ENCODE measurements at regions not wholly inside any gene's neighbourhood (a gene's known extent, or its start where the extent isn't known, plus 50 kb on each side); places are given as distances from the start of the nearest gene placed in this dataset.

DNA sequence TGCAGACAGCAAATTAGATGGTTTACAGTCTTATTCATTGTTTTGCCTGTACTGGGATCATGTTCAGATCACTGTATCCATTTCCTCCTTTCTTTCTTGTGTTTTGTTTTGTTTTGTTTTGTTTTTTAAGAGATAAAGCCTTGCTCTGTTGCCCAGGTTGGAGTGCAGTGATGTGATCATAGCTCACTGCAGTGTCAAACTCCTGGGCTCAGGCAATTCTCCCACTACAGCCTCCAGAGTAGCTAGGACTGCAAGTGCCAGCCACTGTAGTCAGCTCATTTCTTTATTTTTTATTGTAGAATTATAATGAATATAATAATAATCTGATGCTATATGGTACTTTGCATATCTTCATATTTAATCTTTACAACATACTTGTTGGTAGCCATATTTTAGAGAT is 403.7 kb upstream of the B3GALT2 start:
- no peak overlapping the region for H3K4me2 ChIP-seq (ENCODE audit: control insufficient read depth, insufficient read depth)
- H2AFZ ChIP-seq (ENCODE audit: control insufficient read depth, low read depth, low read length) = no peak overlapping the region
- ChIA-PET SMC1A (ENCODE audit: uncharacterized antibody, unreplicated experiment) (no interaction called here), POLR2A (no interaction called here), CTCF (no interaction called here), RAD21 (ENCODE audit: unreplicated experiment) (no interaction called here)
- FAIRE-seq (no peak), ATAC-seq (no peak), DNase-seq (ENCODE audit: low read depth, low spot score) (no peak)
- intact Hi-C loops (cut with micrococcal nuclease; ENCODE audit: unreplicated experiment) = no loop called here
- no TSS peak for BruUV-seq (replicated peaks)
- H3K27me3 ChIP-seq (replicated peaks in 1 of 2; ENCODE audit: control insufficient read depth in 2 of 2, insufficient read depth in 2 of 2, low read length in 1 of 2) = no peaks in the 10 kb centered on the region
- no peak overlapping the region for H3K9ac ChIP-seq (ENCODE audit: control insufficient read depth, insufficient read depth, low read length)
- H4K20me1 ChIP-seq (ENCODE audit: control insufficient read depth, insufficient read depth) = no peaks in the 10 kb centered on the region
- no peaks in the 10 kb centered on the region for H3K79me2 ChIP-seq (ENCODE audit: control insufficient read depth, insufficient read depth, low read length)
- H3K27ac ChIP-seq (ENCODE audit: control insufficient read depth, insufficient read depth) = no peak overlapping the region
- H3K4me3 ChIP-seq = no peak overlapping the region
- H3K4me1 ChIP-seq (ENCODE audit: control insufficient read depth, insufficient read depth, low read length) = no peaks in the 10 kb centered on the region
- no peaks in the 10 kb centered on the region for H3K9me3 ChIP-seq (replicated peaks; ENCODE audit: control insufficient read depth, insufficient read depth, low read length)
- in situ Hi-C loops (cut with MboI) = no loop called here
- no peaks in the 10 kb centered on the region for H3K36me3 ChIP-seq (ENCODE audit: control insufficient read depth in 2 of 2, insufficient read depth in 2 of 2, low read length in 1 of 2)
- TF ChIP-seq, protein P1, sequence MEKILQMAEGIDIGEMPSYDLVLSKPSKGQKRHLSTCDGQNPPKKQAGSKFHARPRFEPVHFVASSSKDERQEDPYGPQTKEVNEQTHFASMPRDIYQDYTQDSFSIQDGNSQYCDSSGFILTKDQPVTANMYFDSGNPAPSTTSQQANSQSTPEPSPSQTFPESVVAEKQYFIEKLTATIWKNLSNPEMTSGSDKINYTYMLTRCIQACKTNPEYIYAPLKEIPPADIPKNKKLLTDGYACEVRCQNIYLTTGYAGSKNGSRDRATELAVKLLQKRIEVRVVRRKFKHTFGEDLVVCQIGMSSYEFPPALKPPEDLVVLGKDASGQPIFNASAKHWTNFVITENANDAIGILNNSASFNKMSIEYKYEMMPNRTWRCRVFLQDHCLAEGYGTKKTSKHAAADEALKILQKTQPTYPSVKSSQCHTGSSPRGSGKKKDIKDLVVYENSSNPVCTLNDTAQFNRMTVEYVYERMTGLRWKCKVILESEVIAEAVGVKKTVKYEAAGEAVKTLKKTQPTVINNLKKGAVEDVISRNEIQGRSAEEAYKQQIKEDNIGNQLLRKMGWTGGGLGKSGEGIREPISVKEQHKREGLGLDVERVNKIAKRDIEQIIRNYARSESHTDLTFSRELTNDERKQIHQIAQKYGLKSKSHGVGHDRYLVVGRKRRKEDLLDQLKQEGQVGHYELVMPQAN (conservative IDR thresholded peaks at IDR 0.05) = no peak
- no peak for TF ChIP-seq STAT3 (IDR thresholded peaks at IDR 0.05; ENCODE audit: low read depth, low read length)
- no peak for TF ChIP-seq E4F1 (IDR thresholded peaks at IDR 0.05; ENCODE audit: borderline replicate concordance, partially characterized antibody)
- TF ChIP-seq MTA2 (IDR thresholded peaks at IDR 0.05; ENCODE audit: low read depth) = no peak
- TF ChIP-seq FOS (IDR thresholded peaks at IDR 0.05; ENCODE audit: borderline replicate concordance, extremely low read depth, insufficient read length) = no peak
- no peak for TF ChIP-seq ZNF217 (IDR thresholded peaks at IDR 0.05)
- TF ChIP-seq PML (IDR thresholded peaks at IDR 0.05; ENCODE audit: low read length) = no peak
- TF ChIP-seq TBL1XR1 (IDR thresholded peaks at IDR 0.05; ENCODE audit: low read depth, low read length) = no peak
- no peak for TF ChIP-seq RB1 (IDR thresholded peaks at IDR 0.05; ENCODE audit: borderline replicate concordance)
- TF ChIP-seq, protein P2, sequence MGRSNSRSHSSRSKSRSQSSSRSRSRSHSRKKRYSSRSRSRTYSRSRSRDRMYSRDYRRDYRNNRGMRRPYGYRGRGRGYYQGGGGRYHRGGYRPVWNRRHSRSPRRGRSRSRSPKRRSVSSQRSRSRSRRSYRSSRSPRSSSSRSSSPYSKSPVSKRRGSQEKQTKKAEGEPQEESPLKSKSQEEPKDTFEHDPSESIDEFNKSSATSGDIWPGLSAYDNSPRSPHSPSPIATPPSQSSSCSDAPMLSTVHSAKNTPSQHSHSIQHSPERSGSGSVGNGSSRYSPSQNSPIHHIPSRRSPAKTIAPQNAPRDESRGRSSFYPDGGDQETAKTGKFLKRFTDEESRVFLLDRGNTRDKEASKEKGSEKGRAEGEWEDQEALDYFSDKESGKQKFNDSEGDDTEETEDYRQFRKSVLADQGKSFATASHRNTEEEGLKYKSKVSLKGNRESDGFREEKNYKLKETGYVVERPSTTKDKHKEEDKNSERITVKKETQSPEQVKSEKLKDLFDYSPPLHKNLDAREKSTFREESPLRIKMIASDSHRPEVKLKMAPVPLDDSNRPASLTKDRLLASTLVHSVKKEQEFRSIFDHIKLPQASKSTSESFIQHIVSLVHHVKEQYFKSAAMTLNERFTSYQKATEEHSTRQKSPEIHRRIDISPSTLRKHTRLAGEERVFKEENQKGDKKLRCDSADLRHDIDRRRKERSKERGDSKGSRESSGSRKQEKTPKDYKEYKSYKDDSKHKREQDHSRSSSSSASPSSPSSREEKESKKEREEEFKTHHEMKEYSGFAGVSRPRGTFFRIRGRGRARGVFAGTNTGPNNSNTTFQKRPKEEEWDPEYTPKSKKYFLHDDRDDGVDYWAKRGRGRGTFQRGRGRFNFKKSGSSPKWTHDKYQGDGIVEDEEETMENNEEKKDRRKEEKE (IDR thresholded peaks at IDR 0.05) = no peak
- no peak for TF ChIP-seq NBN (IDR thresholded peaks at IDR 0.05)
- TF ChIP-seq ZNF622 (IDR thresholded peaks at IDR 0.05) = no peak
- no peak for TF ChIP-seq NFYA (IDR thresholded peaks at IDR 0.05; ENCODE audit: borderline replicate concordance, low read depth, low read length)
- TF ChIP-seq WRNIP1 (IDR thresholded peaks at IDR 0.05; ENCODE audit: borderline replicate concordance, low read depth, low read length) = no peak
- no peak for TF ChIP-seq ZSCAN29 (IDR thresholded peaks at IDR 0.05)
- no peak for TF ChIP-seq NFYB (IDR thresholded peaks at IDR 0.05; ENCODE audit: insufficient read depth, low read depth, low read length)
- TF ChIP-seq NR2C2 (IDR thresholded peaks at IDR 0.05; ENCODE audit: borderline replicate concordance, control insufficient read depth, insufficient read length, low read depth) = no peak
